NCI-H460 (cell line): ENCODE measurements at regions not wholly inside any gene's neighbourhood (a gene's known extent, or its start where the extent isn't known, plus 50 kb on each side); places are given as distances from the start of the nearest gene placed in this dataset.

Source experiments
- DNase-seq: peaks from one replicate; pipeline ENCODE4 v3.0.0-alpha.2; 2016; ENCODE audit warnings: low read depth; ENCODE audit errors: extremely low read depth

DNA sequence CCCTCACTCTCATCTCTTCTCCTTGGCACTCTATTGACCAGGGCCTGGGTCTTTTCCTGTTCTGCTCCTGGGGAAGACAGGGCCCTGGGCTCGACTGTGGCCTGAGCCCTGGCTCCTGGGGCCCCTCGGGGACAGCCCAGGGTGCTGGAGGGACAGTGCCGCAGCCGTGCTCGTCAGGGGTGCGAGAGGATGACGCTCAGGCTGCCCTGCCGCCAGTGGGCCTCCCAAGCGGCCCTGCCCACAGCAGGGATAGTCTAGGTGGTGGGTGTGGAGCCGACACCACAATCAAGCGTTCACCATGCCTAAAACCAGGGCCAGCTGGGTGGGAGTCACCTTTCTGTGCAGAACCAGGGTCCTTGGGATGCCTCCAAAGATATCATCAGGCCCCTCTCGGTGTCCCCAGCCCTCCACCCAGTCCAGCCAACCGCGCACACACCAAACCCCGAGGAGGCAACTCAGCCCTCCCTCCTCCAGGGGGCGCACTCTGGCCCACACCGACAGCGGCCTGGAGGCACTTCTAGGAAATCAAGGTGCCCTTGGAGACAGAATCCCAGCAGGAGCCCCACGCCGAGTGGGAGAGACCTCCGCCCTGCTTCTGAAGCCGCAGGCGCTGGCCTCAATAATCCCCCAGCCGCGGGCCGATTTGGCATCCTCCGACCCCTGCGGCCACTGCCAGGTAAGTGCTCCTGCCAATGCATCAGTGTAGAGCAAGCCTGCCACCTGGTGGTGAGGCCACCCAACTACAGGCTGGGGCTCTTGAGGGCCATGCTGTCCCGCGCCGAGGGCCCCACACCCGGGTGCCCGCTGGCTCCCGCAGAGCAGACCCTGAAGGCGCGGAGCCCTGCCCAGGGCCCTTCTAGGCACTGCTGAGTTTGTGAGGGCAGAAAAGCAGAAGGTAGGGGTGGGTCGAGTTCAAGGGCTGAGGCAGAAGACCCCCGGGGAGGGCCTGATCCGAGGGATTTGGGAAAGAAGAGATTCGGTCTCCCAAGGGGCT lies 496.4 kb downstream of the BUD13 start:
- DNase-seq = peak; percentile 38

- no peak for DNase-seq
These were observed 497.2 kb downstream of the BUD13 start for GRCh38 chr11:116275635-116276034.

GRCh38 chr11:116274521-116274920 lies 498.3 kb downstream of the BUD13 start:
- DNase-seq = no peak

- DNase-seq = no peak
These were observed 500.5 kb downstream of the BUD13 start for GRCh38 chr11:116272181-116272789.

DNA sequence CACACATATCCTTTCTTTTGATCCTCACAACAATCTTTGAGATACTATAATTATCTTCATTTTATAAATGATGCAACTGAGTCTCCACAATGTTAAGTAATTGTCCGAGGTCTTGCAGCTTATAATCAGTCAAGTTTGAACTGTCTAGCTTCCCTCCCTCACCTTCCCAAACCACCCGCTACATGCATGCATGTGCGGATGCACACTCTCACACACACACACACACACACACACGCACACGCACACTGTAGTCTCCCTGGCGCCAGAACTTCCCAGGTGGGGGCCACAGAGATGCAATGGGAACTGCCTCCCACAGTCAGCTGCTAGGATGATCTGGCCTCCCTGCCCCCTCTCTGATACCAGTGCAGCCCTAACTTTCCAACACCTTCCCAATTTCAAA lies 501.3 kb downstream of the BUD13 start:
- DNase-seq = no peak

DNA sequence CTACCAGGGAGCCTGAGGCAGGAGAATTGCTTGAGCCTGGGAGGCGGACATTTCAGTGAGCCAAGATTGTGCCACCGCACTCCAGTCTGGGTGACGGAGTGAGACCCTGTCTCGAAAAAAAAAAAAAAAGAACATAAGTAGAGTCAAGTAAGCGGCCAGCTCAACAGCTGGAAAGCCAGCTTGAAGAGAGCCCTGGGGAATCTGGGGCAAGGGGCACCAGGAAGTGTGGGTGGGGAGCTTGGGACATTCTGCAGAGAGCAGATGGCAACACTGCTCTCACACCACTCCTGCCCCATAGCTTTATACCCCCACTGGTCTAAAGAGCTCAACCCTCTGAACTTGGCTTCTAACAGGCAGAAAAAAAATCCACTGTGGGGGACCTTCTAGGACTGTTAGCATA lies 505.6 kb downstream of the BUD13 start:
- no peak for DNase-seq

DNA sequence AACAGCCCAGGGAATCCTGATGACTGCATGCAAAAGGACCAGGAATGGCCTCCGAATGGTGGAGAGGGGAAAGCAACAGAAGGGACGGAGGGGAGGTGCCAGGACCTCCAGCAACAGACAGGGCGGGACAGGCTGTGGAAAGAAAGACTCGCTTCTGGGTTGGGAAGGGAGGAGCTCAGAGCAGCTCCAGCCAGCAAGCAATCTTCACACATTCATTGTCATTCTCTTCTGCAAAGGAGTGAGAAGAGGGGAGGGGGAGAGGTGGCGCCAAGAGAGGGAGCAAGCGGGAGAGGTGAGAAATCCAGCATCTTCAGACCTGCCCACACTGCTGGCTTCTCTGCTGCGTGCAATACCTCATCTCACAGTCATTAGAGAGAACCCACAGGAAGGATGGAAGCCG lies 509.0 kb downstream of the BUD13 start:
- DNase-seq = no peak

DNA sequence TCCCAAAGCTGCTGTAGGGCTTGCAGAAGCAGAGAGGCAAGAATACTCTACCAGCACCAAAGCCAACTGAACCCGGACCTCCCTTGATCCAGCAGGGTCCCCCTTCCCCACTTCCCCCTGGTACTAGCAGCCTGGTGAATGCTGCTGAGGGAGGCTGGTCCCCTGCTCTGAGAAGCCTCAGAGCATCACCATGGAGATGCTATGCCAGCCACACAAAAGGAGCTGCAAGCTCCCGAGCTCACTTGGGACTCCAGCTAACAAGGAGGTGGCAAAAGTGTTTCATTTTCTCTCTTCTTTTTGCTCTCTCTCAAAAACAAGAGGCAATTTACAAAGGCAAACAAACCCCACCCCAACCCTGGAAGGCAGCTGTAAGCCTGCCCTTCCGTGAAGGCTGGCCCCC lies 509.8 kb downstream of the BUD13 start:
- no peak for DNase-seq

- DNase-seq = no peak
These were observed 510.4 kb downstream of the BUD13 start for GRCh38 chr11:116262370-116262769.

GRCh38 chr11:116261606-116262005 lies 511.2 kb downstream of the BUD13 start:
- DNase-seq = no peak

GRCh38 chr11:116258821-116259220 lies 514.0 kb downstream of the BUD13 start:
- no peak for DNase-seq

DNA sequence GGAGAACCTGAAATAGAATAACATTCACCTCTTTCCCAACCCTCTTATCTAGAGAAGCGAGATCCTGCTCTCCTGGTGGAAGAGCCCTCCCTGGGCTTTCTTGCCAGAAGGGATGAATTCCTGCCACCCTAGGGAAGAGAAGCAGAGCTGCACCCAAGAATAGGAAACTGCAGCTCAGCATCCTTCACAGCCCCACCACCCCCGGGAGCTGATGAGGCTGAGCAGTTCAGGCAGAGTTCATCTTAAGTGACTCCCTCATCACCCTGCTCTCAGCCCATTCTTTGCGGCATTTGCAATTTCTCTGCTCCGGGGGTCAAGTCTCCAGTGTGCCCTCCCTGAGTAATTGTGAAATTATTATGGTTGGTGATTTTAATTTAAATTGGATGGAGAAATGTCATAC lies 514.9 kb downstream of the BUD13 start:
- no peak for DNase-seq

- no peak for DNase-seq
These were observed 515.7 kb downstream of the BUD13 start for GRCh38 chr11:116257092-116257491.

- no peak for DNase-seq
These were observed 516.6 kb downstream of the BUD13 start for GRCh38 chr11:116256215-116256614.

DNA sequence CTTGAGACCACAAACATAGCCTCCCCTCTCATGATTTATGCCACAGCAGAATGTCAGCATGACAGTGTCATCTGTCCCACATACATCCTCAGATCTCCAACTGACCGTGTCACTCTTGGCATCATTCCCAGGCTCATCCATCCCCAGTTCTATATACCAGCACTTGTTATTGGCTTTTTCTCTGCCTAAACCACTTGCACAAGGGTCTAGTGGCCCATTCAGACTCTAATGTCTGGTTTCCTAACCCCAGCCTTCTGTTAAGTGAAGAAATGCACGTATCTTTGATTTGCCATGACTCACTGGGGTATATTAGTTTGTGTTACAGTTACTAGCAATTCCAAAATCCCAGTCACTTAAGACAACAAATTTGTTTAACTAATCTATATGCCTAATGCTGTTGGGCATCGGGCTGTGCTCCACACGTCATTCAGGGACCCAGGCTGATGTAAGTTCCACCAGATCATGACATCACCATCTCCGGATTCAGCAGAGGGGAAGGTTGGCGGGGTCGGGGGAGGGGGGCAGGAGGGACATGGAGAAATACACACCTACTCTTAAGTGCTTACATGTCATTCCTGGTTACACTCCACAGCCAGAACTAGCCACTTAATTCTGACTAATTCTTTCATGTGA lies 517.4 kb downstream of the BUD13 start:
- no peak for DNase-seq

- no peak for DNase-seq
These were observed 522.6 kb downstream of the BUD13 start for GRCh38 chr11:116250155-116250554.

DNA sequence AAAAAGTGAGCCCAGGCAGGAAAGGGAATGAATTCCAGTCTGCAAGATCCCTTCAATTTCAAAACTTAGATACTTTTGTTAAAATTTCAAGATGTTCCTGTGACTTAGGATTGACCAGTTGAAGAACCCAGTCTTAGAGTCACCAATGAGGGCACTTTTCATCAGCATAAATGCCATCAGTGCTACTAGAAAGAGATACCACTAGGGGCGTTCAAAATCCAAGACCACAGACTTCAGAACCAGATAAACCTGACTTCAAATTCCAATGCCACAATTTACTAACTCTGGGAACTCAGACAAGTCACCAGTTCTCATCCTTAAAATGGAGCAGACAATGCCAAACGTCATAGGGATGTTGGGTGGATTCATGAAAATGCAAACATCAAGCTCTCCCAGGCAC lies 523.2 kb downstream of the BUD13 start:
- DNase-seq = no peak

DNA sequence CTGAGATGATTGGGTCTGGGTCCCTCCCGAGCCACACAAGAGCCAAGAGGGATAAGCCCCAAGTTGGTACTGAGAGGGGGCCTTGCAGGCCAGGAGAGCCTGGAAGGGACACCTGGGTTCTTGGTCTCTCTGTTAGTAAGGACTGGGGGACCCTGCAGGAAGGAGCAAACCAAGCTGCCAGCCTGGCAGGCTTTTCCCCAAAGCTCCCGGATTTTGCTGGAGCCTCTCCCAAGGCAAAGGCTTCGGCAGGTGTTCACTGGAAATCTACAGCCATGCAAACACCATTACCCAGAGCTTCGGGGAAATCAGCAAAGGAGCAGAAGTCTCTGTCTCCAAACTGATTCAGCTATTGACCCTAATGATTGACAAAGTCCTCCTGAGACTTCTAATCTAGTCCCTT lies 527.9 kb downstream of the BUD13 start:
- DNase-seq = no peak

DNA sequence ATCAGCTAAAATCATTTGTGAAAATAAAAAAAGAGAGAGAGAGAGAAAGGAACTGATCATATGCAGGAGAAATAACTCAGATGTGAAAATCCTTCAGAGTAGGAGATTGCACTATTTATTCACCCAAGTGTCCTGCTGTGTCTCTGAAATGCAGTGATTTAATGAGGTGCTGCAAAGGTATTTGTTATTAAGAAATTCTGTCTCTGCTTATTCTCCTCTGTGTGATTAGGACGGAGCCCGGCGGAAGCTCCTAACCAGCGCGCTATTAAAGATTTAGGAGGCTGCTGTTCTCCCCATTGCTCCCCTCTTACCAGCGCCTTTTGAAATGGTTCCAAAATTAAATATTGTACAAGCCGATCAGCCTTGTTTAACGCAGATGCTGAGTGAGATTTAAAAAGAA lies 528.3 kb downstream of the BUD13 start:
- no peak for DNase-seq

DNA sequence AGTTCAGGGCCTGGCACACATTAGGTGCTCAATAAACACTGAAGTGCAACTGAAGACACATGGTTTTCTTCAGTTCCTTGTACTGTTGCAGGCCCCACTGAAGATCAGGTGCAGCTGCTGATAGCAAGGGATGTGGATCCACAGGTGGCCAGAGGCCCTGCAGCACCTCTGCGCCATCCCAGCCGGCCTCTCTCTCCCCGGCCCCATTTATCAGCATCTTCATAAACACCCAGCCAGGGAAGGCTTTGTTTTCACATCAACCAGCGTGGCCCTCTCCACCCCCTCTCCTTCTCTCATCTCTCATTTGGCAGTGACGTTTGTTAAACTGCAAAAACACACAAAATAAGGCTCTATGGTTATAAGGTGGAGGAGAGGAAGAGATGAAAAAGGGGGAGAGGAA lies 528.8 kb downstream of the BUD13 start:
- no peak for DNase-seq

GRCh38 chr11:116242006-116242405 lies 530.8 kb downstream of the BUD13 start:
- no peak for DNase-seq

GRCh38 chr11:116240710-116241109 lies 532.1 kb downstream of the BUD13 start:
- no peak for DNase-seq
